ENCODE measurements at regions not wholly inside any gene's neighbourhood (a gene's known extent, or its start where the extent isn't known, plus 50 kb on each side); places are given as distances from the start of the nearest gene placed in this dataset.

- no peak for DNase-seq (ENCODE audit: low read depth)
- H3K4me3 ChIP-seq (ENCODE audit: low read length) = no peak overlapping the region
- H3K4me1 ChIP-seq (ENCODE audit: control insufficient read depth, insufficient read depth, low read length) = peaks cover 14% of the 10 kb centered on the region
- H3K9ac ChIP-seq (ENCODE audit: low read length) = no peak overlapping the region
- no peaks in the 10 kb centered on the region for H3K36me3 ChIP-seq (ENCODE audit: control insufficient read depth, insufficient read depth, low read length, severe bottlenecking)
- H3K27me3 ChIP-seq (replicated peaks; ENCODE audit: control insufficient read depth, insufficient read depth, low read length) = no peaks in the 10 kb centered on the region
- no peaks in the 10 kb centered on the region for H3K9me3 ChIP-seq (ENCODE audit: control insufficient read depth, low read length)
These were observed 87.9 kb upstream of the WDR1 start for GRCh38 chr4:10204401-10205058.

GRCh38 chr4:10203851-10204250 lies 87.3 kb upstream of the WDR1 start:
- DNase-seq (ENCODE audit: low read depth) = no peak

GRCh38 chr4:10201381-10202223 lies 85.0 kb upstream of the WDR1 start:
- Histone ChIP-seq H3K4me3 (ENCODE audit: low read length) (no peak overlapping the region), H3K36me3 (ENCODE audit: control insufficient read depth, insufficient read depth, low read length, severe bottlenecking) (no peaks in the 10 kb centered on the region), H3K9me3 (ENCODE audit: control insufficient read depth, low read length) (no peaks in the 10 kb centered on the region), H3K4me1 (ENCODE audit: control insufficient read depth, insufficient read depth, low read length) (peaks cover 14% of the 10 kb centered on the region), H3K9ac (ENCODE audit: low read length) (no peak overlapping the region), H3K27me3 (replicated peaks; ENCODE audit: control insufficient read depth, insufficient read depth, low read length) (no peaks in the 10 kb centered on the region)
- no peak for DNase-seq (ENCODE audit: low read depth)

More at GRCh38 chr4:10203851-10204250, 87.3 kb upstream of the WDR1 start:
- Histone ChIP-seq H3K4me1 (ENCODE audit: control insufficient read depth, insufficient read depth, low read length) (peaks cover 14% of the 10 kb centered on the region), H3K9ac (ENCODE audit: low read length) (no peak overlapping the region), H3K4me3 (ENCODE audit: low read length) (no peak overlapping the region), H3K36me3 (ENCODE audit: control insufficient read depth, insufficient read depth, low read length, severe bottlenecking) (no peaks in the 10 kb centered on the region), H3K27me3 (replicated peaks; ENCODE audit: control insufficient read depth, insufficient read depth, low read length) (no peaks in the 10 kb centered on the region), H3K9me3 (ENCODE audit: control insufficient read depth, low read length) (no peaks in the 10 kb centered on the region)

GRCh38 chr4:10200869-10201268 lies 84.3 kb upstream of the WDR1 start:
- no peak overlapping the region for H3K9ac ChIP-seq (ENCODE audit: low read length)
- peaks cover 14% of the 10 kb centered on the region for H3K4me1 ChIP-seq (ENCODE audit: control insufficient read depth, insufficient read depth, low read length)
- H3K36me3 ChIP-seq (ENCODE audit: control insufficient read depth, insufficient read depth, low read length, severe bottlenecking) = no peaks in the 10 kb centered on the region
- no peaks in the 10 kb centered on the region for H3K27me3 ChIP-seq (replicated peaks; ENCODE audit: control insufficient read depth, insufficient read depth, low read length)
- DNase-seq (ENCODE audit: low read depth) = no peak
- H3K4me3 ChIP-seq (ENCODE audit: low read length) = no peak overlapping the region
- no peaks in the 10 kb centered on the region for H3K9me3 ChIP-seq (ENCODE audit: control insufficient read depth, low read length)

GRCh38 chr4:10198365-10198764 lies 81.8 kb upstream of the WDR1 start:
- no peak for DNase-seq (ENCODE audit: low read depth)
- Histone ChIP-seq H3K9me3 (ENCODE audit: control insufficient read depth, low read length) (no peaks in the 10 kb centered on the region), H3K4me1 (ENCODE audit: control insufficient read depth, insufficient read depth, low read length) (no peaks in the 10 kb centered on the region), H3K36me3 (ENCODE audit: control insufficient read depth, insufficient read depth, low read length, severe bottlenecking) (no peaks in the 10 kb centered on the region), H3K27me3 (replicated peaks; ENCODE audit: control insufficient read depth, insufficient read depth, low read length) (no peaks in the 10 kb centered on the region), H3K9ac (ENCODE audit: low read length) (no peak overlapping the region), H3K4me3 (ENCODE audit: low read length) (no peak overlapping the region)

- no peaks in the 10 kb centered on the region for H3K4me1 ChIP-seq (ENCODE audit: control insufficient read depth, insufficient read depth, low read length)
- H3K27me3 ChIP-seq (replicated peaks; ENCODE audit: control insufficient read depth, insufficient read depth, low read length) = no peaks in the 10 kb centered on the region
- no peaks in the 10 kb centered on the region for H3K36me3 ChIP-seq (ENCODE audit: control insufficient read depth, insufficient read depth, low read length, severe bottlenecking)
- H3K9me3 ChIP-seq (ENCODE audit: control insufficient read depth, low read length) = no peaks in the 10 kb centered on the region
- no peak for DNase-seq (ENCODE audit: low read depth)
- H3K9ac ChIP-seq (ENCODE audit: low read length) = no peak overlapping the region
- no peak overlapping the region for H3K4me3 ChIP-seq (ENCODE audit: low read length)
These were observed 81.4 kb upstream of the WDR1 start for GRCh38 chr4:10197952-10198351.

GRCh38 chr4:10196191-10196590 lies 79.6 kb upstream of the WDR1 start:
- no peak overlapping the region for H3K9ac ChIP-seq (ENCODE audit: low read length)
- no peaks in the 10 kb centered on the region for H3K36me3 ChIP-seq (ENCODE audit: control insufficient read depth, insufficient read depth, low read length, severe bottlenecking)
- no peak for DNase-seq (ENCODE audit: low read depth)
- no peak overlapping the region for H3K4me3 ChIP-seq (ENCODE audit: low read length)
- no peaks in the 10 kb centered on the region for H3K27me3 ChIP-seq (replicated peaks; ENCODE audit: control insufficient read depth, insufficient read depth, low read length)
- no peaks in the 10 kb centered on the region for H3K9me3 ChIP-seq (ENCODE audit: control insufficient read depth, low read length)
- no peaks in the 10 kb centered on the region for H3K4me1 ChIP-seq (ENCODE audit: control insufficient read depth, insufficient read depth, low read length)

- no peaks in the 10 kb centered on the region for H3K36me3 ChIP-seq (ENCODE audit: control insufficient read depth, insufficient read depth, low read length, severe bottlenecking)
- H3K9me3 ChIP-seq (ENCODE audit: control insufficient read depth, low read length) = no peaks in the 10 kb centered on the region
- no peak overlapping the region for H3K4me3 ChIP-seq (ENCODE audit: low read length)
- no peak overlapping the region for H3K9ac ChIP-seq (ENCODE audit: low read length)
- no peaks in the 10 kb centered on the region for H3K27me3 ChIP-seq (replicated peaks; ENCODE audit: control insufficient read depth, insufficient read depth, low read length)
- no peak for DNase-seq (ENCODE audit: low read depth)
- no peaks in the 10 kb centered on the region for H3K4me1 ChIP-seq (ENCODE audit: control insufficient read depth, insufficient read depth, low read length)
These were observed 75.7 kb upstream of the WDR1 start for GRCh38 chr4:10192331-10192730.

- H3K9me3 ChIP-seq (ENCODE audit: control insufficient read depth, low read length) = no peaks in the 10 kb centered on the region
- no peak overlapping the region for H3K4me3 ChIP-seq (ENCODE audit: low read length)
- H3K9ac ChIP-seq (ENCODE audit: low read length) = no peak overlapping the region
- H3K36me3 ChIP-seq (ENCODE audit: control insufficient read depth, insufficient read depth, low read length, severe bottlenecking) = no peaks in the 10 kb centered on the region
- no peaks in the 10 kb centered on the region for H3K27me3 ChIP-seq (replicated peaks; ENCODE audit: control insufficient read depth, insufficient read depth, low read length)
- DNase-seq (ENCODE audit: low read depth) = no peak
- H3K4me1 ChIP-seq (ENCODE audit: control insufficient read depth, insufficient read depth, low read length) = peaks cover 22% of the 10 kb centered on the region
These were observed 71.9 kb upstream of the WDR1 start for GRCh38 chr4:10188400-10189004.

- no peak overlapping the region for H3K9ac ChIP-seq (ENCODE audit: low read length)
- no peaks in the 10 kb centered on the region for H3K36me3 ChIP-seq (ENCODE audit: control insufficient read depth, insufficient read depth, low read length, severe bottlenecking)
- H3K9me3 ChIP-seq (ENCODE audit: control insufficient read depth, low read length) = no peaks in the 10 kb centered on the region
- no peak for DNase-seq (ENCODE audit: low read depth)
- no peak overlapping the region for H3K4me3 ChIP-seq (ENCODE audit: low read length)
- H3K4me1 ChIP-seq (ENCODE audit: control insufficient read depth, insufficient read depth, low read length) = peaks cover 22% of the 10 kb centered on the region
- no peaks in the 10 kb centered on the region for H3K27me3 ChIP-seq (replicated peaks; ENCODE audit: control insufficient read depth, insufficient read depth, low read length)
These were observed 69.9 kb upstream of the WDR1 start for GRCh38 chr4:10186228-10187214.

Data from adipocyte (in vitro differentiated cells).